ENCODE measurements at regions not wholly inside any gene's neighbourhood (a gene's known extent, or its start where the extent isn't known, plus 50 kb on each side); places are given as distances from the start of the nearest gene placed in this dataset.
"Not testable (repeated sequence)": the region's sequence is repeated elsewhere in the genome, so short reads cannot be mapped to it uniquely, and the experiment has no call there.

DNA sequence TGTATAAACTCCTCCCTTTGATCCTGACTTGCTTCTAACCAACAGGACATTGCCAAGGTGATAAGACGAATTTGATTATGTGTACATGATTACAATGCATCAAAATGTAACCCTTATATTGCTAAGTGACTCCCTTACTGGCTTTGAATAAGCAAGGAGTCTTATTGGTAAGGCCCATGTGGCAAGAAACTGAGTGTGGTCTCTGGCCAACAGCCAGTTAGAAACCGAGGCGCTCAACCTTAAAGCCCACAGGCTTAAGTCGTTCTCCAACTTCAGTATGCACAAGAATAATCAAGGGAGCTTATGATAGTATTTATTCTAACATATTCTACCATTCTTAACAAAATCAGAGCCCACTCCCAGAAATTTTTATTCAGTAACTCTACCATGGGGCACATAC, 374.2 kb upstream of the F9 start (continued):
- no peak for TF ChIP-seq E2F6 (IDR thresholded peaks at IDR 0.05)
- TF ChIP-seq HDAC2 (IDR thresholded peaks at IDR 0.05; ENCODE audit: borderline replicate concordance in 1 of 2, low read depth in 2 of 2, low read length in 2 of 2), result no peak
- no peak for TF ChIP-seq CHD2 (IDR thresholded peaks at IDR 0.05; ENCODE audit: low read length)
- no peak for TF ChIP-seq NANOG (IDR thresholded peaks at IDR 0.05; ENCODE audit: insufficient read depth, low read depth, low read length, poor library complexity, severe bottlenecking)
- no peak for TF ChIP-seq TAF1 (IDR thresholded peaks at IDR 0.05; ENCODE audit: low read depth, low read length)

DNA sequence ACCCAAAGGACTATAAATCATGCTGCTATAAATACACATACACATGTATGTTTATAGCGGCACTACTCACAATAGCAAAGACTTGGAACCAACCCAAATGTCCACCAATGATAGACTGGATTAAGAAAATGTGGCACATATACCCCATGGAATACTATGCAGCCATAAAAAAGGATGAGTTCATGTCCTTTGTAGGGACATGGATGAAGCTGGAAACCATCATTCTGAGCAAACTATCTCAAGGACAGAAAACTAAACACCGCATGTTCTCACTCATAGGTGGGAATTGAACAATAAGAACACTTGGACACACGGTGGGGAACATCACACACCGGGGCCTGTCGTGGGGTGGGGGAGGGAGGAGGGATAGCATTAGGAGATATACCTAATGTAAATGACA, 383.9 kb upstream of the F9 start:
- POLR2A ChIA-PET (ENCODE audit: partially characterized antibody); H3K27me3 ChIP-seq (replicated peaks in 1 of 4; ENCODE audit: control insufficient read depth in 3 of 4, extremely low read depth in 1 of 4, insufficient read depth in 3 of 4, low read length in 3 of 4); CTCF ChIA-PET (ENCODE audit: partially characterized antibody); H2BK15ac ChIP-seq (ENCODE audit: low read length); H3K4ac ChIP-seq (replicated peaks; ENCODE audit: insufficient read length, low read depth, low read length); H4K5ac ChIP-seq (ENCODE audit: insufficient read length, low read depth, low read length); FAIRE-seq; H3K4me1 ChIP-seq (replicated peaks in 1 of 4; ENCODE audit: control insufficient read depth in 3 of 4, insufficient read depth in 4 of 4, low read length in 3 of 4); H3K18ac ChIP-seq (ENCODE audit: extremely low read depth, low read length); H3K23me2 ChIP-seq (ENCODE audit: low read depth, low read length); H3K23ac ChIP-seq (ENCODE audit: insufficient read length); H2AFZ ChIP-seq (ENCODE audit: low read length); H3K9me3 ChIP-seq (ENCODE audit: insufficient read depth in 2 of 2, low read depth in 1 of 2, low read length in 1 of 2); H3K36me3 ChIP-seq (ENCODE audit: control insufficient read depth in 2 of 4, insufficient read depth in 4 of 4, low read length in 3 of 4); H2BK12ac ChIP-seq (ENCODE audit: low read depth, low read length); H4K8ac ChIP-seq (ENCODE audit: extremely low read depth, insufficient read depth, low read length); H3K56ac ChIP-seq (replicated peaks; ENCODE audit: insufficient read length, low read depth, low read length); H3K14ac ChIP-seq (ENCODE audit: insufficient read length); H3K9ac ChIP-seq (replicated peaks in 1 of 4; ENCODE audit: extremely low read depth in 1 of 4, low read depth in 3 of 4, low read length in 3 of 4); H3K4me3 ChIP-seq (ENCODE audit: extremely low read depth in 1 of 4, insufficient read depth in 2 of 4, low read depth in 3 of 4, low read length in 4 of 4); H3K79me2 ChIP-seq (ENCODE audit: control insufficient read depth in 1 of 2, insufficient read depth in 2 of 2, low read length in 2 of 2); H2BK5ac ChIP-seq (ENCODE audit: low read depth, low read length); H2BK20ac ChIP-seq (ENCODE audit: low read length); H2AK5ac ChIP-seq (ENCODE audit: low read depth, low read length); H2BK120ac ChIP-seq (replicated peaks; ENCODE audit: low read depth, low read length); H4K20me1 ChIP-seq (replicated peaks in 1 of 2; ENCODE audit: control insufficient read depth in 1 of 2, insufficient read depth in 2 of 2, low read length in 2 of 2); H3K4me2 ChIP-seq (ENCODE audit: insufficient read depth in 1 of 2, low read depth in 2 of 2, low read length in 2 of 2); DNase-seq (ENCODE audit: low read depth in 1 of 2, low spot score in 2 of 2); H3K79me1 ChIP-seq (ENCODE audit: low read depth, low read length); H3K27ac ChIP-seq (ENCODE audit: low read depth, low read length); H4K91ac ChIP-seq (replicated peaks; ENCODE audit: insufficient read length, low read length): not testable (repeated sequence)
- WGBS, 2 experiments (ENCODE audit: extremely low coverage in 1 of 2, insufficient coverage in 1 of 2, insufficient read length in 1 of 2, insufficient replicate concordance in 2 of 2, low coverage in 1 of 2, low lambda C conversion rate in 2 of 2, missing lambda C conversion rate in 1 of 2), result 100% methylated on average over 2 of the region's 5 CpGs; no CpG with 5 or more reads in 1 of the 2 experiments
